ENCODE measurements at regions not wholly inside any gene's neighbourhood (a gene's known extent, or its start where the extent isn't known, plus 50 kb on each side); places are given as distances from the start of the nearest gene placed in this dataset.

DNA sequence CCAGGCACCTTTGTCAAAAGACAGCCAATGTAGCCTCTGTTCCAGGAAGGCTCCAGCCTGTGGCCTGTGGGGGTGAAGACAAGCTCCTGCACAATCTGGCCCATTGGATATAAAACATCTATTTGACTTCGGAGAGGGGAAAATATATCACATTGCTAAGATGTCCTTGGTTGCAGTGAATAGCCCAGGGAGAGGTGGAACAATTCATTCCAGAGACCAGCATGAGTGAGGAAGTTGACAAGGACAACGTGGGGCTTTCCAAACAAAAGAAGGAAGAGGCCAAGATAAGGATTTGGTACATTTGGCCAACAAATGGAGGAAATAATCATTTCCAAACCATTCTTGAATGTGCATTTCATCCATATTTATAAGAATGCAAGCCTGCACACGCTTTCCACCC, 187.0 kb downstream of the ETS2 start:
- TF ChIP-seq, protein P1, sequence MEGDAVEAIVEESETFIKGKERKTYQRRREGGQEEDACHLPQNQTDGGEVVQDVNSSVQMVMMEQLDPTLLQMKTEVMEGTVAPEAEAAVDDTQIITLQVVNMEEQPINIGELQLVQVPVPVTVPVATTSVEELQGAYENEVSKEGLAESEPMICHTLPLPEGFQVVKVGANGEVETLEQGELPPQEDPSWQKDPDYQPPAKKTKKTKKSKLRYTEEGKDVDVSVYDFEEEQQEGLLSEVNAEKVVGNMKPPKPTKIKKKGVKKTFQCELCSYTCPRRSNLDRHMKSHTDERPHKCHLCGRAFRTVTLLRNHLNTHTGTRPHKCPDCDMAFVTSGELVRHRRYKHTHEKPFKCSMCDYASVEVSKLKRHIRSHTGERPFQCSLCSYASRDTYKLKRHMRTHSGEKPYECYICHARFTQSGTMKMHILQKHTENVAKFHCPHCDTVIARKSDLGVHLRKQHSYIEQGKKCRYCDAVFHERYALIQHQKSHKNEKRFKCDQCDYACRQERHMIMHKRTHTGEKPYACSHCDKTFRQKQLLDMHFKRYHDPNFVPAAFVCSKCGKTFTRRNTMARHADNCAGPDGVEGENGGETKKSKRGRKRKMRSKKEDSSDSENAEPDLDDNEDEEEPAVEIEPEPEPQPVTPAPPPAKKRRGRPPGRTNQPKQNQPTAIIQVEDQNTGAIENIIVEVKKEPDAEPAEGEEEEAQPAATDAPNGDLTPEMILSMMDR (IDR thresholded peaks at IDR 0.05 in 8 of 11, conservative IDR thresholded peaks at IDR 0.05 in 3 of 11): no peak
- TF ChIP-seq POLR2AphosphoS5 (IDR thresholded peaks at IDR 0.05): peak in 1 of 3 donors; percentile 76
